ENCODE measurements at regions not wholly inside any gene's neighbourhood (a gene's known extent, or its start where the extent isn't known, plus 50 kb on each side); places are given as distances from the start of the nearest gene placed in this dataset.

GRCh38 chrX:53817548-53817947, 131.0 kb upstream of the HUWE1 start:
- CTCF ChIA-PET: no interaction called here
- no peaks in the 10 kb centered on the region for H3K36me3 ChIP-seq (ENCODE audit: control insufficient read depth in 4 of 4, insufficient read depth in 4 of 4, low read length in 3 of 4)
- POLR2A ChIA-PET: no interaction called here
- no peaks in the 10 kb centered on the region for H3K9me3 ChIP-seq (ENCODE audit: control extremely low read depth in 1 of 5, control insufficient read depth in 4 of 5, insufficient read depth in 2 of 5, low read depth in 1 of 5, low read length in 4 of 5)
- H3K27ac ChIP-seq (ENCODE audit: insufficient read depth in 1 of 2, low read depth in 1 of 2, low read length in 2 of 2, poor library complexity in 1 of 2, severe bottlenecking in 2 of 2): no peak overlapping the region
- no peak overlapping the region for H3K4me3 ChIP-seq (ENCODE audit: control insufficient read depth in 1 of 7, extremely low read depth in 1 of 7, insufficient read depth in 4 of 7, low read depth in 2 of 7, low read length in 6 of 7)
- WGBS (ENCODE audit: insufficient coverage): 80% methylated on average over 1 of the region's 3 CpGs
- H3K27me3 ChIP-seq (replicated peaks in 2 of 5; ENCODE audit: control insufficient read depth in 4 of 5, insufficient read depth in 5 of 5, low read length in 4 of 5): no peaks in the 10 kb centered on the region
- DNase-seq: no peak
- H3K4me1 ChIP-seq (ENCODE audit: control extremely low read depth in 1 of 4, control insufficient read depth in 4 of 4, insufficient read depth in 4 of 4, low read length in 3 of 4): peaks cover 0 to 3% (median 0%) of the 10 kb centered on the region in 4 experiments

- POLR2A ChIA-PET: no interaction called here
- H3K36me3 ChIP-seq (ENCODE audit: control insufficient read depth in 4 of 4, insufficient read depth in 4 of 4, low read length in 3 of 4): no peaks in the 10 kb centered on the region
- no peak overlapping the region for H3K27ac ChIP-seq (ENCODE audit: insufficient read depth in 1 of 2, low read depth in 1 of 2, low read length in 2 of 2, poor library complexity in 1 of 2, severe bottlenecking in 2 of 2)
- no peaks in the 10 kb centered on the region for H3K9me3 ChIP-seq (ENCODE audit: control extremely low read depth in 1 of 5, control insufficient read depth in 4 of 5, insufficient read depth in 2 of 5, low read depth in 1 of 5, low read length in 4 of 5)
- H3K27me3 ChIP-seq (replicated peaks in 2 of 5; ENCODE audit: control insufficient read depth in 4 of 5, insufficient read depth in 5 of 5, low read length in 4 of 5): no peaks in the 10 kb centered on the region
- H3K4me3 ChIP-seq (ENCODE audit: control insufficient read depth in 1 of 7, extremely low read depth in 1 of 7, insufficient read depth in 4 of 7, low read depth in 2 of 7, low read length in 6 of 7): no peak overlapping the region
- 80% methylated on average over 10 of the region's 15 CpGs for WGBS (ENCODE audit: insufficient coverage)
- CTCF ChIA-PET: no interaction called here
- H3K4me1 ChIP-seq (ENCODE audit: control extremely low read depth in 1 of 4, control insufficient read depth in 4 of 4, insufficient read depth in 4 of 4, low read length in 3 of 4): peaks cover 0 to 3% (median 0%) of the 10 kb centered on the region in 4 experiments
- DNase-seq: no peak
These were observed 127.3 kb upstream of the HUWE1 start for GRCh38 chrX:53813670-53814440.

- CTCF ChIA-PET: no interaction called here
- POLR2A ChIA-PET: no interaction called here
- H3K9me3 ChIP-seq (ENCODE audit: control extremely low read depth in 1 of 5, control insufficient read depth in 4 of 5, insufficient read depth in 2 of 5, low read depth in 1 of 5, low read length in 4 of 5): peaks cover 0 to 6% (median 0%) of the 10 kb centered on the region in 5 experiments
- no peak for DNase-seq
- H3K4me1 ChIP-seq (ENCODE audit: control extremely low read depth in 1 of 4, control insufficient read depth in 4 of 4, insufficient read depth in 4 of 4, low read length in 3 of 4): peaks cover 0 to 13% (median 0%) of the 10 kb centered on the region in 4 experiments
- H3K36me3 ChIP-seq (ENCODE audit: control insufficient read depth in 4 of 4, insufficient read depth in 4 of 4, low read length in 3 of 4): no peaks in the 10 kb centered on the region
- H3K4me3 ChIP-seq (ENCODE audit: control insufficient read depth in 1 of 7, extremely low read depth in 1 of 7, insufficient read depth in 4 of 7, low read depth in 2 of 7, low read length in 6 of 7): no peak overlapping the region
- no peaks in the 10 kb centered on the region for H3K27me3 ChIP-seq (replicated peaks in 2 of 5; ENCODE audit: control insufficient read depth in 4 of 5, insufficient read depth in 5 of 5, low read length in 4 of 5)
- WGBS (ENCODE audit: insufficient coverage): no CpG with 5 or more reads among the region's 3 CpGs
- H3K27ac ChIP-seq (ENCODE audit: insufficient read depth in 1 of 2, low read depth in 1 of 2, low read length in 2 of 2, poor library complexity in 1 of 2, severe bottlenecking in 2 of 2): no peak overlapping the region
These were observed 111.8 kb upstream of the HUWE1 start for GRCh38 chrX:53798281-53798680.

- ChIA-PET POLR2A (no interaction called here), CTCF (no interaction called here)
- Histone ChIP-seq H3K27me3 (replicated peaks in 2 of 5; ENCODE audit: control insufficient read depth in 4 of 5, insufficient read depth in 5 of 5, low read length in 4 of 5) (no peaks in the 10 kb centered on the region), H3K27ac (ENCODE audit: insufficient read depth in 1 of 2, low read depth in 1 of 2, low read length in 2 of 2, poor library complexity in 1 of 2, severe bottlenecking in 2 of 2) (no peak overlapping the region), H3K9me3 (ENCODE audit: control extremely low read depth in 1 of 5, control insufficient read depth in 4 of 5, insufficient read depth in 2 of 5, low read depth in 1 of 5, low read length in 4 of 5) (peaks cover 0 to 3% (median 0%) of the 10 kb centered on the region in 5 experiments), H3K36me3 (ENCODE audit: control insufficient read depth in 4 of 4, insufficient read depth in 4 of 4, low read length in 3 of 4) (no peaks in the 10 kb centered on the region), H3K4me1 (ENCODE audit: control extremely low read depth in 1 of 4, control insufficient read depth in 4 of 4, insufficient read depth in 4 of 4, low read length in 3 of 4) (peaks cover 0 to 13% (median 0%) of the 10 kb centered on the region in 4 experiments), H3K4me3 (ENCODE audit: control insufficient read depth in 1 of 7, extremely low read depth in 1 of 7, insufficient read depth in 4 of 7, low read depth in 2 of 7, low read length in 6 of 7) (no peak overlapping the region)
- 100% methylated on average over 1 of the region's 2 CpGs for WGBS (ENCODE audit: insufficient coverage)
- DNase-seq: no peak
These were observed 109.1 kb upstream of the HUWE1 start for GRCh38 chrX:53795576-53795975.

GRCh38 chrX:53794181-53794580, 107.7 kb upstream of the HUWE1 start:
- POLR2A ChIA-PET: no interaction called here
- H3K9me3 ChIP-seq (ENCODE audit: control extremely low read depth in 1 of 5, control insufficient read depth in 4 of 5, insufficient read depth in 2 of 5, low read depth in 1 of 5, low read length in 4 of 5): peaks cover 0 to 2% (median 0%) of the 10 kb centered on the region in 5 experiments
- H3K4me1 ChIP-seq (ENCODE audit: control extremely low read depth in 1 of 4, control insufficient read depth in 4 of 4, insufficient read depth in 4 of 4, low read length in 3 of 4): peaks cover 0 to 13% (median 0%) of the 10 kb centered on the region in 4 experiments
- CTCF ChIA-PET: no interaction called here
- 78% methylated on average over 1 of the region's 2 CpGs for WGBS (ENCODE audit: insufficient coverage)
- no peak overlapping the region for H3K4me3 ChIP-seq (ENCODE audit: control insufficient read depth in 1 of 7, extremely low read depth in 1 of 7, insufficient read depth in 4 of 7, low read depth in 2 of 7, low read length in 6 of 7)
- DNase-seq: no peak
- no peak overlapping the region for H3K27ac ChIP-seq (ENCODE audit: insufficient read depth in 1 of 2, low read depth in 1 of 2, low read length in 2 of 2, poor library complexity in 1 of 2, severe bottlenecking in 2 of 2)
- H3K27me3 ChIP-seq (replicated peaks in 2 of 5; ENCODE audit: control insufficient read depth in 4 of 5, insufficient read depth in 5 of 5, low read length in 4 of 5): no peaks in the 10 kb centered on the region
- H3K36me3 ChIP-seq (ENCODE audit: control insufficient read depth in 4 of 4, insufficient read depth in 4 of 4, low read length in 3 of 4): no peaks in the 10 kb centered on the region

- ChIA-PET CTCF (no interaction called here), POLR2A (no interaction called here)
- no peaks in the 10 kb centered on the region for H3K27me3 ChIP-seq (replicated peaks in 2 of 5; ENCODE audit: control insufficient read depth in 4 of 5, insufficient read depth in 5 of 5, low read length in 4 of 5)
- no peaks in the 10 kb centered on the region for H3K9me3 ChIP-seq (ENCODE audit: control extremely low read depth in 1 of 5, control insufficient read depth in 4 of 5, insufficient read depth in 2 of 5, low read depth in 1 of 5, low read length in 4 of 5)
- H3K36me3 ChIP-seq (ENCODE audit: control insufficient read depth in 4 of 4, insufficient read depth in 4 of 4, low read length in 3 of 4): no peaks in the 10 kb centered on the region
- WGBS (ENCODE audit: insufficient coverage): 84% methylated on average over 3 of the region's 7 CpGs
- no peak for DNase-seq
- H3K27ac ChIP-seq (ENCODE audit: insufficient read depth in 1 of 2, low read depth in 1 of 2, low read length in 2 of 2, poor library complexity in 1 of 2, severe bottlenecking in 2 of 2): no peak overlapping the region
- H3K4me1 ChIP-seq (ENCODE audit: control extremely low read depth in 1 of 4, control insufficient read depth in 4 of 4, insufficient read depth in 4 of 4, low read length in 3 of 4): no peaks in the 10 kb centered on the region
- H3K4me3 ChIP-seq (ENCODE audit: control insufficient read depth in 1 of 7, extremely low read depth in 1 of 7, insufficient read depth in 4 of 7, low read depth in 2 of 7, low read length in 6 of 7): no peak overlapping the region
These were observed 82.3 kb upstream of the HUWE1 start for GRCh38 chrX:53768865-53769264.

GRCh38 chrX:53768451-53768850, 81.9 kb upstream of the HUWE1 start:
- no peak overlapping the region for H3K27ac ChIP-seq (ENCODE audit: insufficient read depth in 1 of 2, low read depth in 1 of 2, low read length in 2 of 2, poor library complexity in 1 of 2, severe bottlenecking in 2 of 2)
- POLR2A ChIA-PET: no interaction called here
- CTCF ChIA-PET: interaction anchor here (1.0 kb wide), 1 partner anchor 14 kb away, joined by 3 read pairs; no protein-coding TSS in a partner anchor
- H3K4me3 ChIP-seq (ENCODE audit: control insufficient read depth in 1 of 7, extremely low read depth in 1 of 7, insufficient read depth in 4 of 7, low read depth in 2 of 7, low read length in 6 of 7): no peak overlapping the region
- no peaks in the 10 kb centered on the region for H3K9me3 ChIP-seq (ENCODE audit: control extremely low read depth in 1 of 5, control insufficient read depth in 4 of 5, insufficient read depth in 2 of 5, low read depth in 1 of 5, low read length in 4 of 5)
- no peaks in the 10 kb centered on the region for H3K27me3 ChIP-seq (replicated peaks in 2 of 5; ENCODE audit: control insufficient read depth in 4 of 5, insufficient read depth in 5 of 5, low read length in 4 of 5)
- no peaks in the 10 kb centered on the region for H3K36me3 ChIP-seq (ENCODE audit: control insufficient read depth in 4 of 4, insufficient read depth in 4 of 4, low read length in 3 of 4)
- H3K4me1 ChIP-seq (ENCODE audit: control extremely low read depth in 1 of 4, control insufficient read depth in 4 of 4, insufficient read depth in 4 of 4, low read length in 3 of 4): no peaks in the 10 kb centered on the region
- no peak for DNase-seq
- WGBS (ENCODE audit: insufficient coverage): 94% methylated on average over 2 of the region's 5 CpGs
